ENCODE measurements at regions not wholly inside any gene's neighbourhood (a gene's known extent, or its start where the extent isn't known, plus 50 kb on each side); places are given as distances from the start of the nearest gene placed in this dataset.

GRCh38 chr2:219828127-219828526 lies 200.7 kb downstream of the SLC4A3 start:
- FAIRE-seq = no peak
- no peak for DNase-seq (ENCODE audit: low spot score)
- ATAC-seq = no peak
- ChIA-PET POLR2A (no interaction called here), CTCF (ENCODE audit: low intra/inter-chr PET ratio, low total read pairs) (no interaction called here)
- WGBS (ENCODE audit: low lambda C conversion rate) = 9% methylated on average over 5 of the region's 5 CpGs
- H4K20me1 ChIP-seq (ENCODE audit: insufficient read depth, low read length) = no peaks in the 10 kb centered on the region
- no peak overlapping the region for H3K27ac ChIP-seq (ENCODE audit: extremely low read length, insufficient read depth, low read length)
- H3K4me3 ChIP-seq (replicated peaks in 1 of 3; ENCODE audit: insufficient read depth in 1 of 3, low read depth in 2 of 3, low read length in 3 of 3) = no peak overlapping the region
- no TSS peak for BruUV-seq (replicated peaks)
- no peak overlapping the region for H3K4me2 ChIP-seq (ENCODE audit: low read depth, low read length)
- H3K36me3 ChIP-seq (replicated peaks in 1 of 2; ENCODE audit: control insufficient read depth in 1 of 2, insufficient read depth in 2 of 2, low read length in 2 of 2) = no peaks in the 10 kb centered on the region
- H3K27me3 ChIP-seq (ENCODE audit: control insufficient read depth in 1 of 2, insufficient read depth in 2 of 2, low read length in 2 of 2) = peaks cover 1 to 44% of the 10 kb centered on the region in 2 experiments; a peak in 3 of 5 replicates
- H2AFZ ChIP-seq (ENCODE audit: low read length) = no peak overlapping the region
- no peaks in the 10 kb centered on the region for H3K79me2 ChIP-seq (ENCODE audit: insufficient read depth, low read length)
- no peaks in the 10 kb centered on the region for H3K9me3 ChIP-seq (ENCODE audit: low read length)
- intact Hi-C loops (cut with micrococcal nuclease; ENCODE audit: unreplicated experiment) (no loop called here), in situ Hi-C loops (cut with HindIII; ENCODE audit: extremely low pct_ligation_motif_present, low pct_unique_long_range_greater_than_20kb) (no loop called here)
- H3K4me1 ChIP-seq (ENCODE audit: insufficient read depth, low read length) = no peaks in the 10 kb centered on the region
- no peak overlapping the region for H3K9ac ChIP-seq (ENCODE audit: insufficient read depth, low read depth, low read length)
- no peak for TF ChIP-seq ATF1 (CRISPR knock-in tag; IDR thresholded peaks at IDR 0.05)

DNA sequence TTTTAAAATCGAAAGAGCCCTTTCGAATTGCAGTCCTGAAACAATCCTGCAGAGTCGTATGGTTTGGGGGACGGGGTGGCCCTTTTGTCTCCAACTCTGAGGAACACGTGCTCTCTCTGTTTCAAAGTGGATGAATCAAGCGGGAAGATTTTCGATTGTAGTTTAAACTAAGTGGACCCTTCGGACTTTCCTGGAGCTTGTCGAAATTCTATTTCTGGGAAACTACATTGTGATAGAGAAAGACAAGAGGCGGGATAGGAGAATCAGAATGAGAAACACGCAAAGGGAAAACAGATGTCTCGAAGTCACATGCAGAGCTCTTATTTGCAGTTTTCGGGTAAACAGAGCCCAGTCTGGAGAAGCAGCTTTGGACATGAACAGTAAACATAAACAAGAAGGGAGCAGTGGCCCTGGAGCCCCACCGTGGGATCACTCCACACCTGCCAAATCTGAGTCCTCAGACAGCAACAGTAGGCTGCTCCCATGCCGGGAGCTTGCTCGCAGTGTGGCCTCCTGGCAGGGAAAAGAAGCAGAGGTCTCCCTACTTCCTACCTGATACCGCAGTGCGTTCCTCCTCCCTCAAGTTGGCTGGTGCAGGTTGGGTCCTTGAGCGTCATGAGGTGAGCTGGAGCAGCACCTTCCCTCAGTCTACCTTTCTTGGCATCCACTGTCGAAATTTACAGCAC lies 202.4 kb downstream of the SLC4A3 start:
- Histone ChIP-seq H2AFZ (ENCODE audit: low read length) (no peak overlapping the region), H3K36me3 (replicated peaks in 1 of 2; ENCODE audit: control insufficient read depth in 1 of 2, insufficient read depth in 2 of 2, low read length in 2 of 2) (no peaks in the 10 kb centered on the region), H3K27ac (ENCODE audit: extremely low read length, insufficient read depth, low read length) (no peak overlapping the region), H3K4me2 (ENCODE audit: low read depth, low read length) (no peak overlapping the region), H3K27me3 (ENCODE audit: control insufficient read depth in 1 of 2, insufficient read depth in 2 of 2, low read length in 2 of 2) (peaks cover 1 to 32% of the 10 kb centered on the region in 2 experiments; a peak in 2 of 5 replicates), H3K4me1 (ENCODE audit: insufficient read depth, low read length) (no peaks in the 10 kb centered on the region), H3K4me3 (replicated peaks in 1 of 3; ENCODE audit: insufficient read depth in 1 of 3, low read depth in 2 of 3, low read length in 3 of 3) (no peak overlapping the region), H3K9me3 (ENCODE audit: low read length) (no peaks in the 10 kb centered on the region), H3K79me2 (ENCODE audit: insufficient read depth, low read length) (no peaks in the 10 kb centered on the region), H4K20me1 (ENCODE audit: insufficient read depth, low read length) (no peaks in the 10 kb centered on the region), H3K9ac (ENCODE audit: insufficient read depth, low read depth, low read length) (no peak overlapping the region)
- no TSS peak for BruUV-seq (replicated peaks)
- FAIRE-seq = no peak
- no peak for DNase-seq (ENCODE audit: low spot score)
- ChIA-PET POLR2A (no interaction called here), CTCF (ENCODE audit: low intra/inter-chr PET ratio, low total read pairs) (no interaction called here)
- 28% methylated on average over 20 of the region's 20 CpGs for WGBS (ENCODE audit: low lambda C conversion rate)
- no peak for ATAC-seq
- in situ Hi-C loops (cut with HindIII; ENCODE audit: extremely low pct_ligation_motif_present, low pct_unique_long_range_greater_than_20kb) (no loop called here), intact Hi-C loops (cut with micrococcal nuclease; ENCODE audit: unreplicated experiment) (no loop called here)
- TF ChIP-seq ETV6 (CRISPR knock-in tag; conservative IDR thresholded peaks at IDR 0.05) (no peak), MIER2 (CRISPR knock-in tag; IDR thresholded peaks at IDR 0.05) (no peak), ZNF557 (CRISPR knock-in tag; IDR thresholded peaks at IDR 0.05) (no peak), MED13 (CRISPR knock-in tag; IDR thresholded peaks at IDR 0.05) (no peak), HNRNPL (IDR thresholded peaks at IDR 0.05; ENCODE audit: low read depth, low read length) (no peak), AKNA (CRISPR knock-in tag; IDR thresholded peaks at IDR 0.05; ENCODE audit: borderline replicate concordance) (no peak), KLF13 (CRISPR knock-in tag; IDR thresholded peaks at IDR 0.05) (no peak), ZNF225 (CRISPR knock-in tag; IDR thresholded peaks at IDR 0.05) (no peak), TBX2 (CRISPR knock-in tag; IDR thresholded peaks at IDR 0.05; ENCODE audit: borderline replicate concordance) (no peak), DR1 (CRISPR knock-in tag; IDR thresholded peaks at IDR 0.05) (no peak)
- TF ChIP-seq, protein P1, sequence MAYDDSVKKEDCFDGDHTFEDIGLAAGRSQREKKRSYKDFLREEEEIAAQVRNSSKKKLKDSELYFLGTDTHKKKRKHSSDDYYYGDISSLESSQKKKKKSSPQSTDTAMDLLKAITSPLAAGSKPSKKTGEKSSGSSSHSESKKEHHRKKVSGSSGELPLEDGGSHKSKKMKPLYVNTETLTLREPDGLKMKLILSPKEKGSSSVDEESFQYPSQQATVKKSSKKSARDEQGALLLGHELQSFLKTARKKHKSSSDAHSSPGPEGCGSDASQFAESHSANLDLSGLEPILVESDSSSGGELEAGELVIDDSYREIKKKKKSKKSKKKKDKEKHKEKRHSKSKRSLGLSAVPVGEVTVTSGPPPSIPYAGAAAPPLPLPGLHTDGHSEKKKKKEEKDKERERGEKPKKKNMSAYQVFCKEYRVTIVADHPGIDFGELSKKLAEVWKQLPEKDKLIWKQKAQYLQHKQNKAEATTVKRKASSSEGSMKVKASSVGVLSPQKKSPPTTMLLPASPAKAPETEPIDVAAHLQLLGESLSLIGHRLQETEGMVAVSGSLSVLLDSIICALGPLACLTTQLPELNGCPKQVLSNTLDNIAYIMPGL (CRISPR knock-in tag; IDR thresholded peaks at IDR 0.05; ENCODE audit: borderline replicate concordance in 1 of 2, low read depth in 1 of 2) = no peak
